Stomach (tissue), 8 donors: ENCODE measurements at regions not wholly inside any gene's neighbourhood (a gene's known extent, or its start where the extent isn't known, plus 50 kb on each side); places are given as distances from the start of the nearest gene placed in this dataset.

ENCODE experiments used
- DNase-seq, 2 donors: peaks; one replicate each; pipeline versions ENCODE4 v3.0.0 to v3.0.0-alpha.2; 2013 to 2019
- H3K27ac ChIP-seq, 5 donors: fragments of 200-600 bp in 4 of 5; sonication (generic) in 4 of 5; one replicate each; pipeline ENCODE4 v1.5.1; 2013 to 2019; ENCODE audit warnings: mild to moderate bottlenecking in 1 of 5, moderate library complexity in 1 of 5
- H3K27me3 ChIP-seq, 3 donors: fragments of 200-600 bp; sonication (generic); one replicate each; pipeline ENCODE4 v1.5.1; 2017 to 2019; ENCODE audit warnings: mixed run types in 1 of 3
- H3K36me3 ChIP-seq, 4 donors: fragments of 200-600 bp; sonication (generic); 1 replicate in 3 of 4; 2 replicates in 1 of 4; pipeline ENCODE4 v1.5.1; 2016 to 2019
- H3K4me1 ChIP-seq, 4 donors: fragments of 200-600 bp; sonication (generic); one replicate each; pipeline ENCODE4 v1.5.1; 2016 to 2019
- H3K4me3 ChIP-seq, 4 donors: fragments of 200-600 bp; sonication (generic) in 3 of 4; one replicate each; pipeline ENCODE4 v1.5.1; 2016 to 2019; ENCODE audit warnings: mild to moderate bottlenecking in 1 of 4
- H3K9me3 ChIP-seq, 4 donors: fragments of 200-600 bp; sonication (generic); one replicate each; pipeline ENCODE4 v1.5.1; 2016 to 2019
- CTCF ChIP-seq, 7 experiments: fragments of 450-650 bp in 4 of 7; fragments of 200-600 bp in 3 of 7; sonication (generic) in 3 of 7; IDR thresholded peaks; one replicate each; pipeline ENCODE4 v1.5.1; 2016 to 2019; ENCODE audit warnings: antibody characterized with exemption in 7 of 7, control low read depth in 2 of 7, mild to moderate bottlenecking in 1 of 7
- EP300 ChIP-seq: sonication (generic); formaldehyde crosslinking; IDR thresholded peaks from one replicate; pipeline ENCODE4 v1.6.1; 2017; ENCODE audit warnings: antibody characterized with exemption
- POLR2A ChIP-seq, 4 donors: fragments of 450-650 bp; IDR thresholded peaks; one replicate each; pipeline ENCODE4 v1.6.1; 2016; ENCODE audit warnings: antibody characterized with exemption in 4 of 4, control low read depth in 2 of 4, mild to moderate bottlenecking in 1 of 4, moderate library complexity in 1 of 4
- POLR2AphosphoS5 ChIP-seq, 3 donors: sonication (generic); formaldehyde crosslinking; IDR thresholded peaks; one replicate each; pipeline ENCODE4 v1.6.1; 2016; ENCODE audit warnings: antibody characterized with exemption in 3 of 3
- WGBS, 5 donors: extraction: QIAGEN DNeasy Blood & Tissue Kit in 3 of 5; methylation state at CpG; one replicate each; pipeline versions ENCODE4 v1.1.5 to v1.1.7; 2013 to 2018; 5-methylcytosine and 5-hydroxymethylcytosine counted together
- intact Hi-C: fragments of 100-400 bp; cut with DNase I; formaldehyde crosslinking; loops from one replicate; pipeline ENCODE4 v1.15.1; 2023; ENCODE audit warnings: low total_unique reads
- donor health status: healthy with polysubstance abuse.
- donor health status: Bipolar disorder and iron deficiency.
- donor health status: healthy.

- no peak for TF ChIP-seq CTCF (IDR thresholded peaks at IDR 0.05)
- no peak for TF ChIP-seq EP300
- Histone ChIP-seq H3K4me3 (no peak overlapping the region), H3K9me3 (no peaks in the 10 kb centered on the region), H3K36me3 (no peaks in the 10 kb centered on the region), H3K27ac (no peak overlapping the region), H3K27me3 (peaks cover 0 to 5% (median 0%) of the 10 kb centered on the region in 3 donors), H3K4me1 (no peaks in the 10 kb centered on the region)
- WGBS, 5 donors = 69 to 82% (median 76%) methylated on average over 8 of the region's 8 CpGs
- DNase-seq = no peak
- intact Hi-C loops = no loop called here
Observed at GRCh38 chr11:127057126-127057525, 56.6 kb upstream of the KIRREL3 start.

DNA sequence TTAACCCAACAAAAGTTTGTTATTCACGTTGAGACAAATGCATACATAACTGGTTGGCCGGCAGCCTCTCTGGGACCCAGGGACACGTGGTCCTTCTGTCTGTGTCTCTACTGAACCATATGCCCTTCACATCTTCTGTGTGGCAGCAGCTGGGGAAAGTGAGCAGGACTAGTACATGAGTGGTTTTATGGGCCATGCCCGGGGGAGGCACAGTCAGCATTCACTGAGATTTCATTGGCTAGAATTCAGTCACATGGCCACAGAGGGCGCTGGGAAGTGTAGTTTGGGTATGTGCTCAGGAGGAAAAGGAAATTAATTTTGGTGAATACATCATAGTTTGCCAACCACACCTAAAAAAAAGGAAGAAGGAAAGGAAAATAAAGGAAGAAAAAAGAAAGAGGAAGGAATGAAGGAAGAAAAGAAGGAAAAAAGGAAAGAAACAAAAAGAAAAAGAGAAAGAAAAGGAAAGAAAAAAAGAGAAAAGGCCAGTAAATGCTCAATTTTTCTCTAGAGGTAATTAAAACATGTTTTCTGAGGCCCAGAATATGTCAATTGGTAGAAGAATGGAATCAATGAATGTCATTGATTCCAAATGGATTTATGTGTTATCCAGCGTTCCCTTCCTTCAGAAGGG lies 55.9 kb upstream of the KIRREL3 start:
- Histone ChIP-seq H3K9me3 (no peaks in the 10 kb centered on the region), H3K27ac (no peak overlapping the region), H3K4me3 (no peak overlapping the region), H3K4me1 (no peaks in the 10 kb centered on the region), H3K36me3 (no peaks in the 10 kb centered on the region), H3K27me3 (no peaks in the 10 kb centered on the region)
- DNase-seq = no peak
- no peak for TF ChIP-seq POLR2A (IDR thresholded peaks at IDR 0.05)
- no peak for TF ChIP-seq EP300
- intact Hi-C loops = no loop called here
- WGBS, 5 donors = 67 to 79% (median 72%) methylated on average over 6 of the region's 6 CpGs

DNA sequence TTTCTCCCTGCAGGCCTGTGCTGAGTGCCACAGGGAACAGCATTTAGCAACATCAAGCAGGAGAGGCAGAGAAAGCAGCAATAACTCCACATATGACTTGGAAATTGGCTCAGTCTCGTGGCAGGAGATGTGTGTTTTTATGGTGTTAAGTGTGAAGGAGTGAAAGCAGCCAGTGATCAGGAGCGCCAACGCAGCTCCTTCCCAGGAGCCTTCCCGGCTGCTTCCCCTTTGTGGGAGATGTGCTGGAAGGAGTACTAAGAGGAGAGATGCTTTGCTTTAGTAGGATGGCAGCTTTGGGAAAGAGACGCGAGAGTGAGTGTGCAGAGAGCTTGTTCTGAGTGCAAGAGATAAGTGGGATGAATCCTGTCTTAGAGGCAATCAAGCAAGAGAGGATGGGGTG lies 54.7 kb upstream of the KIRREL3 start:
- Histone ChIP-seq H3K4me1 (no peaks in the 10 kb centered on the region), H3K9me3 (no peaks in the 10 kb centered on the region), H3K27ac (no peak overlapping the region), H3K4me3 (no peak overlapping the region), H3K27me3 (no peaks in the 10 kb centered on the region), H3K36me3 (no peaks in the 10 kb centered on the region)
- no peak for TF ChIP-seq CTCF (IDR thresholded peaks at IDR 0.05)
- TF ChIP-seq POLR2A (IDR thresholded peaks at IDR 0.05) = no peak
- no peak for TF ChIP-seq EP300
- no peak for TF ChIP-seq POLR2AphosphoS5 (IDR thresholded peaks at IDR 0.05)
- WGBS, 5 donors = 73 to 89% (median 85%) methylated on average over 6 of the region's 6 CpGs
- intact Hi-C loops = no loop called here
- DNase-seq = no peak

DNA sequence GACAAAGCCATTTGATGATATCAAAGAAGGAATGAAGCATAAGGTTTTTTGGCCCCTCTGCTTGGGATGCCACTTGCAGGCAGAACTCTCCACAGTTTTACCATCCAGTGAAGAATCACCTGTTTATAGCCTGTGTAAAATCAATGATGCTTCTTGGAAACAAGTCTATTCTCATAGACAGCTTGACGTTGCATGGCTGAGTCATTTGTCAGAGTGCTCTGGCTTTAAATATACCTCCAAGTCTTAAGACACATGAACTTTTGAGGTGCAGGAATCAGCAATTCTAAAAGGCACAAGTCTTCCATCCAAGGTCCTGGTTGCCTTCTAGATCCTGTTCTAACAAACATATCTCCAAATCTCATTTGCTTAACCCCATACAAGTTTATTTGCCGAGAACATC lies 53.6 kb upstream of the KIRREL3 start:
- Histone ChIP-seq H3K27ac (no peak overlapping the region), H3K4me1 (no peaks in the 10 kb centered on the region), H3K4me3 (no peak overlapping the region), H3K36me3 (no peaks in the 10 kb centered on the region), H3K27me3 (no peaks in the 10 kb centered on the region), H3K9me3 (no peaks in the 10 kb centered on the region)
- DNase-seq = no peak
- WGBS, 5 donors = 55 to 82% (median 72%) methylated on average over 2 of the region's 2 CpGs
- intact Hi-C loops = no loop called here
- TF ChIP-seq CTCF (IDR thresholded peaks at IDR 0.05) = no peak
- no peak for TF ChIP-seq POLR2A (IDR thresholded peaks at IDR 0.05)
- TF ChIP-seq POLR2AphosphoS5 (IDR thresholded peaks at IDR 0.05) = no peak
- no peak for TF ChIP-seq EP300

DNA sequence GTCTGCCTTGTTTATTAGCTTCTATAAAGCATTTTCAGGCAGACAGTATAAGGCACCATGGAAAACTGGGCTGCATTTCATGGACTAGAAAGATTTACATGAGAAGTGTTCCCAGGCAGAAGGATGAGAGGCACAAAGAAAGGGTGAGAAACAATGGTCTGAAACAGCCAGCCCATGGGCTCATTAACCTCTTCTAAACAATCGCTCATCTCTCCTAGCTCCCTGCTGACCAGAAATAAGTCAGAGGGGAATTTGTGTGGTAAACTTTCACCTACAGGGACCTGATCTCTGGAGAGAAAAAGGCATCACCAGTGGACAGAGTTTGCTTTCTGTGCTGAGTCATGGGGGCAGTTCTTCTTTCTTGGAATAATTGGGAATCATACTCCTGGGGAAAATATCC lies 51.8 kb upstream of the KIRREL3 start:
- H3K9me3 ChIP-seq = no peaks in the 10 kb centered on the region
- no peaks in the 10 kb centered on the region for H3K27me3 ChIP-seq

More for the DNA sequence above, 51.8 kb upstream of the KIRREL3 start:
- no peak for DNase-seq
- Histone ChIP-seq H3K4me1 (no peaks in the 10 kb centered on the region), H3K27ac (no peak overlapping the region), H3K36me3 (no peaks in the 10 kb centered on the region), H3K4me3 (no peak overlapping the region)
- TF ChIP-seq CTCF (IDR thresholded peaks at IDR 0.05) (no peak), POLR2A (IDR thresholded peaks at IDR 0.05) (no peak), EP300 (no peak), POLR2AphosphoS5 (IDR thresholded peaks at IDR 0.05) (no peak)
- intact Hi-C loops = no loop called here
- WGBS, 5 donors = 55 to 82% (median 64%) methylated on average over 1 of the region's 1 CpG
